ENCODE measurements at regions not wholly inside any gene's neighbourhood (a gene's known extent, or its start where the extent isn't known, plus 50 kb on each side); places are given as distances from the start of the nearest gene placed in this dataset.
A peak's percentile ranks its signal among the peaks of the same experiment; 100 is the strongest.
"Not testable (repeated sequence)": the region's sequence is repeated elsewhere in the genome, so short reads cannot be mapped to it uniquely, and the experiment has no call there.

DNA sequence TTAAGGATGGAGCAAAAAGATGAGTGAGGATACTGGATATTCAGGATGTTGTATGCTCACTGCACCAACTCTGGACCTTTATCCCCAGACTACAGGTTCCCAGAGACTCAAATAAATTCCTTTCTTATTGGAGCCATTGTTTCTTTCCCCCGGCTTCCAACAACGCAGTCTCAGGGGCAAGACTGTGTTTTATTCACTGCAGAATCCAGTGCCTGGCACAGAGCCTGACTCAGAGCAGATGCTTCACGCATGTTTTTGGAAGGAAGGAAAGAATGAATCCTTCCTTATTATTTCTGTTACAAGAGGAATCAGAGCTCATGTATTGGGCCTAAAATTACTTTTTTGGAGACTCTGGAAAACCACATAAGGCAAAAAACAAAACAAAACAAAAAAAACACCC, 96.0 kb upstream of the VGLL4 start:
- DNase-seq, result no peak

DNA sequence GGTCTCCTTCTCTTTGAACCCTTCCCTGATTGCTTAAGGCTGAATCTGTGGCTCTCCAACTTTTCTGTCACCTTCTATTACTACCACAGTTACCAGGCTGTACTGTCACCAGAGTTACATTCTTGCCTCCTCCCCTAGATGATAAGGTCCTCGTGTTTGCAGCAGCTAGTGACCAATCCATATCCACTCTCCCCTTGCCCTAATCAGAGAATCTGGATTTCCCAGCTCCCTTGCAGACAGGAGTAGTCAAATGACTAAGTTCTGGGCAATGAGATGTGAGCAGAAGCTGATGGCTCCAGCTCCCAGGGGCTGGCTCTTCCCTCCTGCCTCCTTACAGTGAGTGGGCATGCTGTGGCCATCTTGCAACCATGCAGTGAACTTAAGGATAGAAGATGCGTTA, 95.4 kb upstream of the VGLL4 start:
- DNase-seq, result no peak

DNA sequence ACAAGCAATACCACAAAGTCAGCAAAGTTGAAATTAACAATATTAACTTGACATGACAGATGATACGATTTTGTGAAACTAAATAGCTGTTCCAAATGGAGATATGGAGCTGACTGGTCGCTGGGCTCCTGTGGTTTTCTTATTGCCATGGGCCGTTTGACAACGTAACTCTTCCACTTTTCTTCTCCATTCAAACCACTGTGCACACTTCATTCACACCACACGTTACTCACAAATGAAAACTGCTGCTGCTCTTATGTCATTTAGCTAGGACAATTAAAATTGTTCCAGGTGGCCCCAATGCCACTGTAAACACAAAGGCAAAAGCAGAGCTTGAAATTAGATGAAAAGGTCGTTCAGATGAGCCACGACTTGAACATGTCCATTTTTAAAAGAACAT, 94.0 kb upstream of the VGLL4 start:
- no peak for DNase-seq

DNA sequence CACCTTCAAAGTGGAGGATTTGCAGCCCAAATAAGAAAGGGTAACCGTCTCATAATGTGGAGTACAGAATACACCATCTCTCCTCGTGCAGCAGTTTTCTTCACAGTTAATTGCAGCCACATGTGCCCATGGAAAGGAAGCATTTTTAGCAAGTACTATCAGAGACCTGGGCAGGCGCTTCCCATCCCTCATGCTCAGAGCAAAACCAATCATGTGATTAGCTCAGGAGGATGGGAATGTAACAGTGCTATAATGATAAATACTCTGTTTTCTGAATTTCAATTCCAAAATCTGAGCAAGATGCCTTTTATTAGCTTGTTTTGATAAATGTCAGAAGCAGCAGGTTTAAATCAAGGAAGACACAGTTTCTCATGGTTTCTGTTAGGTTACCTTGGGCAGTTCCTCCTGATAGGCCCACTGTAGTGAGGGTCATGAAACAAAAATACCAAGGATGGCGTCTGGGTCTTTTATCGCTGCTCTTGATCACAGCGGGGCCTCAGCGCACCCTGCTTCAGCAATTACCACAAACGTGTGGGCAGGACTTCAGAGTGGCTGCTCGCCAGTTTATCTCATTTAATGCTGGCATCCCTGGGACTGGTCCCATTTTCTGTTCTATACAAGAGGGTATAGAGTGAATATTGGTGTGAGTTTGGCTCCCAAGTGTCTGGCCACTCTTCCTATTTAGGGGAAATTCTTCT, 92.6 kb upstream of the VGLL4 start:
- no peak for DNase-seq

DNA sequence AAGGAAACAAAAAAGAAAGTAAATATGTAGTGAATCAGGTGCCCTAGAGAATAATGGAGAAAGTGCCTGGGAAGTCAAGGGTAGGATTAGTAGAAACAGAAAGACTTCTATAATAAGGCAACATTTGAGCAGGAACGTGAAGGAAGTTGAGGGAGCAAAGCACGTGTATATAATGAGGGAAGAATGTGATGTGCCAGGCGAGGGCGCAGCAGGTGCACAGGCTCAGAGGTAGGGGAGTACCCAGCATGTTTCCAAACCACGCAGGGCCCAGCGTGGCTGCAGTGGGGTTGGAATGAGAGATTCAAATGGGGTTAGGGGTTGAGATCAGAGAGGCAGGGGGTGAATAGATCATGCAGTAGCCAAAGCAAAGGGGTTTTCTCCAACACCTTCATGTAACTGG, 91.9 kb upstream of the VGLL4 start:
- no peak for DNase-seq

DNA sequence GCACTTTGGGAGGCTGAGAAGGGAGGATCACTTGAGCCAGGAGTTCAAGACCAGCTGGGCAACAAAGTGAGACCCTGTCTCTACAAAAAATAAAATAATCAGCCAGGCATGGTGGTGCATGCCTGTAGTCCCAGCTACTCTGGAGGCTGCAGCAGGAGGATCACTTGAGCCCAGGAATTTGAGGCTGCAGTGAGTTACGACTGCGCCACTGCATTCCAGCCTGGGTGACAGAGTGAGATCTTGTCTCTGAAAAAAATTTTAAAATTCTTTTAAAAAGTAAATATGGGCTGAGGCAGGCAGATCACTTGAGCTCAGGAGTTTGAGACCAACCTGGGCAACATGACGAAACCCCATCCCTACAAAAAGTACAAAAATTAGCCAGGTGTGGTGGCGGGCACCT, 91.4 kb upstream of the VGLL4 start:
- DNase-seq, result not testable (repeated sequence)

DNA sequence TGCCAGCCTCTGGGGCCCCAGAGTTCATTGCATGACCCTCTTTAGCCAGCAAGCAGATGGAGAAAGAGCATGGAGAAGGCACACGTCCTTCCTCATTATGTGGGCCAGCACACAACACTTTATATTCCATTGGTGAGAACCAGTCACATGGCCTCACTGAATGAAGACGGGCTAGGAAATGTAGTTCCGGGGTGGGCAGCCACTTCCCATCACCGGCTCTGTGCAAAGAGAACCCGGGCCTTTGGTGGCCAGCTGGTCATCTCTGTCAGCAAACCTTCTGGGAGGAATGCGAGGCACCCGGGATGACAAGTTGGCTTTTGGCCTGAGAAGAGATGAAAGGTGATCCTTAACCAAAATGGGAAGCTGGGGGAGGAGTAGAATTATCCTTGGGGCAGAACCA, 90.2 kb upstream of the VGLL4 start:
- DNase-seq, result no peak

DNA sequence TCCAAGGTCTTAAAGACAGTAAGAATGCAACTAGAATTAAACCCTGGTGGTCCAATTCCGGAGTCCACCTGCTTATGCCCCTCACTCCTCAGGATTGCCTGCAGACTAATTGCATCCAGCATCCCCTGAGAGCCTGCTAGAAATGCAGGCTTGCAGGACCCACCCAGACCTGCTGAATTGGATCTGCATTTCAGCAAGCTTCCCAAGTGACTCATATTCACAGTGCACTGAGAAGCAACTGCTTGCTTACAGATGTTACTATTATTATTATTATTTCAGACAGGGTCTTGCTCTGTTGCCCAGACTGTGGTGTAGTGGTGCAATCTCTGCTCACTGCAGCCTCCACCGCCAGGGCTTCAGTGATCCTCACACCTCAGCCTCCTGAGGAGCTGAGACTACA, 83.5 kb upstream of the VGLL4 start:
- DNase-seq, result no peak

DNA sequence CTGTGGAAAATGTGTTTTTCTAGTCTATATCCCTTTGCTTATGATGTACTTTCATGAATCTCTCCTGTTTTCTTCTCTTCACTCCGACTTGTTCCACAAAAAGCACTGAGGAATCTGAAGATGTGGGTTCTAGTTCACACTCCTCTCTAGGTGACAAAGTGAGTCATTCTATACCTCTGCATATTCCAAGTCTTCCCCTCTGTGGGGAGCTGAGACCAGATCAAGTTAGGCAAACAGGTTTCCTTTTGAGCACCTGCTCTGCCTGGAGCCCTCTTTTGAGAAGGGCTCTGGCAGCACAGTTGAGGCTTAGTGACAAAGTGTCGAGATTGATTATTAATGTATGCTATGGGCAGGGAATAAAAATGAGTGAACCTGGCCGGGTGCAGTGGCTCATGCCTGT, 82.4 kb upstream of the VGLL4 start:
- no peak for DNase-seq

DNA sequence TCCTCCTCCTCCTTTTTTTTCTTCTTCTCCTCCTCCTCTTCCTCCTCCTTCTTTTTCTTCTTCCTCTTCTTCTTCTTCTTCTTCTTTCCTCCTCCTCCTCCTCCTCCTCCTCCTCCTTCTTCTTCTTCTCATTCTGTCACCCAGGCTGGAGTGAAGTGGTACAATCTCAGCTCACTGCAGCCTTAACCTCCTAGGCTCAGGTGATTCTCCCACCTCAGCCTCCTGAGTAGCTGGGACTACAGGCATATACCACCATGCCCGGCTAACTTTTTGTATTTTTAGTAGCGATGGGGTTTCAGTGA, 81.6 kb upstream of the VGLL4 start:
- DNase-seq, result not testable (repeated sequence)

DNA sequence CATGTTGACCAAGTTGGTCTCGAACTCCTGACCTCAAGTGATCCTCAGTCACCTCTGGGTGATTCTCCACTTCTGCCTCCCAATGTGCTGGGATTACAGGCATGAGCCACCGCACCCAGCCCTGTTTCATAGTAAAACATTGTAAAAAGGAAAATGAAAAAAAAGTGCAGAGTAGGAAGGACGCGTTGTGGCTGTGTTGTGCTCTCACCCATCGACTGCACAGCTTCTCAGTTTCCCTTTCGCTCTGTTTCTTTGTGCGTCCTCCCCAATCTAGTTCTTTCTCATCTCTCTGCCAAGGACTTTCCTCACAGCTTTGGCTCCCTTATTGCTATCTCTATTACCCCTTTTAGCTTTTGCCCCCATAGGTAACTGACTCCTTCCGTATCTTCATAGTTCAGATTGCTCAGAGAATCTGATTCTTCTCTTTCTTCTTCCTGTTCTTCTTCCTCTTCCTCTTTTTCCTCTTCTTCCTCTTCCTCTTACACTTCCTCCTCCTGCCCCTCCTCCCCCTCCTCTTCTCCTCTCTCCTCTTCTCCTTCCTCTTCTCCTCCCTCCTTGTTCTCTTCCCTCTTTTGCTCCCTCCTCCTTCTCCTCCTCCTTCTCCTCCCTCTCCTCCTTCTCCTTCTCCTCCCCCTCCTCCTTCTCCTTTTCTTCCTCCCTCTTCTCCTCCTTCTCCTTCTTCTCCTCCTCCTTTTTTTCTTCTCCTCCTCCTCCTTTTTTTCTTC, 81.1 kb upstream of the VGLL4 start:
- no peak for DNase-seq

DNA sequence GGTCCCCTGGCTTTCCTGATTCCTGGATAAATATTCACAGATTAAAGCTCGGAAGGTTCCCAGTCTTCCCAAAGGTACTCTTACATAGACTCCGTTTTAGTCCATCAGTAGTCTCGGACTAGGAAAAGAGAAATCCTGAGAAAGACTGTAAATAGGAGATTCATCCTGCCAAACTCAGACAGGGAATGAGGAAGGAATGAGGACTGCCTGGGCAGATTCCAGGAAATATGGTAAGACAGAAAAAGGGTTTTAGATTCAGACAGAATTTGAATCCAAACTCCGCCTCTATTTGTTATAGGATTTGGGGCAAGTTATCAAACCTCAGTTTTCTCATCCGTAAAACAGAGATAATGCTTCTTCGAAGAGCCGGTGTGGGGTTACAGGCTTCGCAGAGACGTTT, 77.8 kb upstream of the VGLL4 start:
- DNase-seq, result no peak

DNA sequence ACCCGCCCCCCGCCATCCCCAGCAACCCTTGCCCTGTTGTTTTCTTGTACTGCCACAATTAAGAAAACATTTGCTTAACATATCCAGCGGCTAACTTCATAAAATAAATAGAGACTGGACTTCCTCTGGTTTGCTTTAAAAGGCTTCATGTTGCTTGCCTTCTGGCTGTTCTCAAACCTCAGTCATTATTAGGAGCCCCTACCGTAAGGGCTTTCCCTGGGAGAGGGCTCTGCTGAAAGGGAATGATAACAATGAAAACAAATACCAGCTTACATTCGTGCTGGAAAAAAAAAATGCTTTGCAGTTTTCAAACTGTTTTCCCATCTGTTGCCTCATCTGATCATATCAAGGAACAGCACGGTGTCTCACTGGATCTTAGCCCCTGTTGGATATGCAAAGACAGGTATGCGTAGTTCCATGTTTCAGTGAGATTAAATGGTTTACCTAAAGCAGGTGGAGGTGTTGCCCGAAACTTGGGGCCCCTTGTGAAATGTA, 77.2 kb upstream of the VGLL4 start:
- no peak for DNase-seq

DNA sequence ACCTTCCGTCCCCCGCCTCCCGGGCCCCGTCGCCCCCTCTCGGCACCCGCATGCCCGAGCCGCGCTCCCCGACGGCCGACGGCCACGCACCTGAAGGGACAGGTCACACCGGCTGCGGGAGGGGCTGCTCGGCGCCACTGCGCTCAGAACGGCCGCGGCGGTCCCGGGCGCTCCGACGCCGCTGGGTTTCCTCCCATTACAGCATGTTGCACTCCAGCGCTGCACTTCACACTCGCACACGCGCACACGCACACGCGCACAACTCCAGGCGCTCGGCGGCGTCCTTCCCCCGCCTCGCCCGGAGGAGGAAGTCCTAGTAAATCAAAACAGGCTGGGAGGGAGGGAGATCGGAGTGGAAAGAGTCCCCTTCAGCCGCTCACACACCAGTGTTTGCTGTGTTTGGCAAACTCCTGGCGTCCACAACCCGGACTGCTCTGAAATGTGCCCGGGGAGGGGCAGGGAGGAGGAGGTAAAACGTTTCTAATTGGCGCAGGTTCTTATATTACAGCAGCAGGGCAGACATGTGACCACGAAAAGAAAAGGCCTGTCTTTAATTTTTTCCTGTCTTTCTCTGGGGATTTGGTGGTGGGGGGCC, 76.7 kb upstream of the VGLL4 start:
- peak; percentile 81 for DNase-seq

DNA sequence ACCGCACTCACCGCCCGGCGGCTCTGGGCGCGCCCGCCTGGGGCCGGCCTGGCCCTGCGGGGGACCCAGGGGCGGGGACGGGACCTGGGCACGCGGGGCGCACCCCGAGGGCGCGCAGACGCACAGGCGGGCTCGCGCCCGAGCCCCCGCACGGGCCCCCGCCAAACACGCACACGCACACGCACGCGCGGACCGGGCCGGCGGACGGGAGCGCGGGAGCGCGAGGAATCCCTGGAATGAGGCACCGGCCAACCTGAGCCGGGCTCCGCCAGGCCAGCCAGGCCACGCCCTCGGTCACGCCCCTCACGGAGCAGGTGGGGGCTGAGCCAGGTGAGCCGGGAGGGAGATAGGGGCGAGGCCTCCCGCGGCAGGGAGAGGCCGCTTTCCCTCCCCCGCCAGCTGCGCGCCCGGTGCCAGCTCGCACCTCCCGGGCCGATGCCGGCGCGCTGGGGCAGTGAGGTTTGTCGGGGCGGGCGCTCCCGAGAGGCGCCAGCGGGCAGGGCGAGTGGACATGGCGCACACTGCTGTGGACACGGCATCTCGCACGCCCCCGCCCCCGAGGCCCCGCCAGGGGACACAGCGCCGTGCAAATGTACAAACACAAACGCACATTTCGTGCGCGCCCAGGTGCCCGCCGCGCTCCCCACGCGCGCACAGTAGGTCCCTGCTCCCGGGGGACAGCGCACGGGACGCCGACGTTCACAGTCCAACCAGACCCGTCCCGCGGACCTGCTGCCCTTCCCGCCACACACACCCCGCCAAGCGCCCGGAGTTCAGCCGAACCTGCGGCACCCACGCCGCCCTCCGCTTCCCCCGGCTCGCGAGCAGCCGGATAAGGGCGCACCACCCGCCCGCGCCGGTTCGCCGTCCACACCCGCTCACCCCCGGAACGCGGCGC, 75.9 kb upstream of the VGLL4 start:
- peak; percentile 93 for DNase-seq

DNA sequence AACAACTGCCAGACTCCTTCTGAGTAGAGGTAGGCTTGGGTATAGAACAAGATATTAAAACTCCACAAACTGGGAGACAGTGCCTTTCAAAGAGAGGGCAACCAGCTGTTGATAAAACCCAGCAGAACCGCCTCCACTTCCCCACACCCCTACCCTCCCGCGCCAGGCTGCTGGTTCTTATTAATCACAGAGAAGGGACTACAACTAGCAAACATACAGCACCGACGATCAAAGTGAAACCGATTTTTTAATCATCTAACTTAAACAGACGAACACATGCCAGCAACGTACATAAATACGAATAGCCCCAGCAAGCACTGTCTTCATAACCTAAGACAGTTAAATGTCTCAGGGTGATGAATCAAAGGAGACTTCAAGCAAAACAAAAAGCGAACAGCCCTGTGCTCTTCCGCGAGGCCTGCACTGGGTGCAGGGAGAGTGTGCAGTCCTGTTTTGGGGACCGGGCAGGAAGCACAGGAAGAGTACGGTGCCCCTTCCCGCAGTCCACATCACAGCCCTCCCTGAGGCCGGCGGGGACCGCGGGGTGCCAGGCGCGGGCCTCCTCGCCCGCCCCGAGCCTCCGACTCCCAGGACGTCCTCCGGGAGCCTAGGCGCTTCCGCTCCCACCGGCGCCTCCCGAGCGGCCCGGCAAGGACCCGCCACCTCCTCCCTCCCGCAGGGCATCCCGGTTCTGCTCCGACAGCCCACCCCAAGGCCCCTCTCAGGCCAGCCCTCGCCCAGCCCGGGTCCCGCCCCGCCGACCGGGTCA, 75.1 kb upstream of the VGLL4 start:
- peak; percentile 82 for DNase-seq

DNA sequence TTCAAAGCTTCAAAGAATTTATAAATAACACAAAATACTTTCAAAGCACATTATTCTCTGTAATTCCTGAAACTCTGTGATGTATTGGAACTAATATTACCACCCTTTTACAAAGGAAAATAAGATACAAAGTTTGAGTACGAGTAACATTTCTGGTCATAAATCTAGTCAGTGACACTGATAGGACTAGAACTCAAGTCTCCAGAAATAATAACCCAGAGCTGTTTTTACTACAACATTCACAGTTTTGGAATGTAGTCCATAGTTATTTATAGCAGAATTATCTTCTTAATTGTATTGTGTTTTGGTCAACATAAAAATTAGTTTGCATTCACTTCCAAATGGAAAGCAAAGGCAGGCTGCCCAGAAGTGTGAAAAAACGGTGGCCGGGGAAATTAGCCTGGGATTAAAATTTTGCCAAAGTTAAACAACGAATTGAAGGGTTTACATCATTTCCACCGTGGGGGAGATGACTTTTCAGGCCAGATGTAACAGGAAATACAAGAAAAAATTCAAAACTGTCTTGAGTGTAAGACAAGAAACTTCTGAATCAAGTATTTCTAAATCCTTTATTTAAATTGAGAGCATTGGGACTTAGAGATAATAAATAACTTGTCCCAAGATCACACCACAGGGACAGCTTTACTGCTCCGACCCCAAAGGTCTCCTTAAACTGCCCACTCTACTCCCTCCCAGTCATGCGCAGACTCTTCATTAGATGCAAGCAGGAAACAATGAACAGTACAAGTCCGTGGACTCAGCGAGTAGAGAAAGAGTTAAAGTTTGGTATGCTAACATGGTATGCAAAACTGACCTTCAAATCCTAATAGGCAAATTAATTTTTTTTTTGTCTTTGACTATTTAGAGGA, 74.3 kb upstream of the VGLL4 start:
- no peak for DNase-seq

DNA sequence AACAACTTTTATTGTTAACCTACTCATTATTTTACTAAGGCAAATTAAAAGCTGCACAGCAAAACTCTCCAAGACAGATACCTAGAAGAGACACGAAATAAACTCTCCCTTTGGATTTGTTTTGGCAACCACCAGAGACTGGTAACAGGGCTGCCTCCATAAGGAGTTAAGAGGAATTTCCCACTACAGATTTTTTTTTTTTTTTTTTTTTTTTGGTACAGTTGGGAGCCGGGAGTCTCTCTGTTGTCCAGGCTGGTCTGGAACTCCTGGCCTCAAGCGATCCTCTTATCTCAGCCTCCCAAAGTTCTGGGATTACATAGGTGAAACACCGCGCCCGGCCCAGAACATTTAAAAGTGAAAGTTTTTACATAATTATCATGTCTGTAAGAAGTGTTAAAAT, 73.6 kb upstream of the VGLL4 start:
- no peak for DNase-seq

DNA sequence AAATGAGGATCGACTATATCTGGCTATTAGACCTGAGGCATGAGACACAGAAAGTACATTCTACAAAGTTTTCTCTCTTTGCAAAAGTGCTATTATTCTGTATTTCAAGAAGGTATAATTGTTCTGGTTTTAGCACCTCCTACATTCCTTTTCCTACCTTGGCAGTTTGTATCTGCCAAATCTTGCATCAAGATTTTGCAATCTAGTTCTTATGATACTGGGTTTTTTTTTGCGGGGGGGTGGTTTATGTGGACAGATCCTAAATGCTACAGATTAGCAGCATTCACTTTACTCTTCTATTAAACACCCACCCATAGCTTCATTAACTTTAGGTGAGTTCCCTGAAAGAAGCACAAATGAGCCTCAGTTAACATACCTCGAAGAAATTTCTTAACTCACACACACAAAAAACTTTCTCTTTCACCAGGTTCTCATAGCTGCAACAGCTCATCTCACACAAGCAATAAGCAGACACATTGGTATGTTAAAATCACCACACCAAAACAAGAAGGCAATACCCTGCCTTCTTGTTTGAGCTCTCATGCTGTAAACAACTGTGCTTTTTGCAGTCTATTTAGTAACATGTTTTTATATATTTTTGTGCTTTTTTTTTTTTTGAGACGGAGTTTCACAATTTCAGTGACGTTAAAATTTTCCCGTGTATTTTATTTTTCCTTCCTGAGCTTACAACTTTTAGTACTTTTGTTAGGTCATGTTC, 73.0 kb upstream of the VGLL4 start:
- DNase-seq, result no peak

DNA sequence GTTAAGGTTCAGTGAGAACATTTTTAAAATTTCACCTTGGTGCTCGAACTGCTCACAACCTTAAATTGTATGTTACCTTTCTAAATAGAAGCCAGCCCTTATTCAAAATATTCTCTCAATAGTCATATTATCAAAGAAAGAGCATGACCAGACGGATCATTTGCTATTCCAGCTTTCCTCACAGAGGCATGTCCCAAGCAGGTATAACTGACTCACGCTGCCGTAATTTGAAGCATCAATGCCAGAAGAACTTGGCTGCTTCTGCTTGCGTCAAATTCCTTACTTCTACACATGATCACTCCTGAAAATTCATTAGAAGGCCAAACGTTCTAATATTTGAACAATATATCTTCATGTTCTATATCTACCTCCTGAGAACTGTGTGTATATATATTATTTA, 69.5 kb upstream of the VGLL4 start:
- no peak for DNase-seq

DNA sequence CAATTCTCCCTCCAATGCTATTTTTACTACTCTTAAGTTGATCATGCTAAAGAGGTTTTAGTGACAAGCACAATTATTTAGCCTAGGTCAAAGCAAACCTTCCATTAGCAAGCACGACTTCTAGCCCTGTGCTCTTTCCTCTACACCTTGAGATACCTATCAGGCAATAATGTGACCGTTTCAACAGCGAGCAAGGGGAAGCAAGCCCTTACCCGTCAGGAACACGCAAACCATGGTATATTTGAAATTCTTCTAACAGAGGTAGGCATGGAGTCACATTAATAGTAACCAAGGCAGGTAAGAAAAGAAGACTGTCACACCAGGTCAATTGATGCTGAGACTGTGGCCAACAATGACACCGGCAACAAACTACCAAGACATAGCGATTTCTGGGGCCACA, 68.9 kb upstream of the VGLL4 start:
- no peak for DNase-seq

Measured in activated effector memory CD4-positive, alpha-beta T cell treated with anti-CD3 and anti-CD28 coated beads, Interleukin-2, amount 50 U/mL, for 16 hours (primary cell).